ENCODE measurements at regions not wholly inside any gene's neighbourhood (a gene's known extent, or its start where the extent isn't known, plus 50 kb on each side); places are given as distances from the start of the nearest gene placed in this dataset.

DNA sequence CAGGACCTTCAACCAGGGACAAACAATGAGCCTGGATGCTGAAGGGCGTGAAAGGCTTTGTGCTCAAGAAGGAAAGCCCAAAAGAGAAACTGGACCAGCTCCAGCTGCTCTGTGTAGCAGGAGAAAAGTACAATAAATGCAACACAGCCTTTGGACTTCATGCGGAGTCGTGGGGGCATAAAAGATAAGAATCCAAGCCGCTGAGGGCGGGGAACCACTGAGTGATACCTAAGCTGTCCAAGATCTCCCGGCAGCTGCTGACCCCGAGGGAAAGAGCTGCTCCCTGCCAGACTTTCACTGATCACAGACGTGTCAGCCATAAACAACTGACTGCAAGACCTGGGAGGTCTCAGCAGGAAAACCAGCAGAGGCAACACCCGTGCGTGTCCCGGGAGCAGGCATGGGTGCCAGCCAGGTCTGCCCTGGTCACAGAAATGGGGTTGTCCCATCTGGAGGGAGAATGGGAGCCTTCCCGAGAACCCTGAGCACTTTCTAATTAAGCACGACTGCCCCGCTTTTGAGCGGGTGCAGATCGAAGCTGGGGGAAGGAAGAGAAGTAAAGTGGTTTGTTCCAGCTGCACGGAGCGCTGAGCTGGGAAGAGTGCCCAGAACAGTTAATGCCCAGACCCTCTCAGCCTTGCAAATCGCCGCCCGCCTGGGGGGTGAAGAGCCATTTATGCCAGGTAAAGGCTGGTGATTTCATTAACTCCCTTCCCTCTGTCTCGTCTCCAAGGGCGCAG is 68.3 kb upstream of the TARDBP start:
- TF ChIP-seq, protein P1, sequence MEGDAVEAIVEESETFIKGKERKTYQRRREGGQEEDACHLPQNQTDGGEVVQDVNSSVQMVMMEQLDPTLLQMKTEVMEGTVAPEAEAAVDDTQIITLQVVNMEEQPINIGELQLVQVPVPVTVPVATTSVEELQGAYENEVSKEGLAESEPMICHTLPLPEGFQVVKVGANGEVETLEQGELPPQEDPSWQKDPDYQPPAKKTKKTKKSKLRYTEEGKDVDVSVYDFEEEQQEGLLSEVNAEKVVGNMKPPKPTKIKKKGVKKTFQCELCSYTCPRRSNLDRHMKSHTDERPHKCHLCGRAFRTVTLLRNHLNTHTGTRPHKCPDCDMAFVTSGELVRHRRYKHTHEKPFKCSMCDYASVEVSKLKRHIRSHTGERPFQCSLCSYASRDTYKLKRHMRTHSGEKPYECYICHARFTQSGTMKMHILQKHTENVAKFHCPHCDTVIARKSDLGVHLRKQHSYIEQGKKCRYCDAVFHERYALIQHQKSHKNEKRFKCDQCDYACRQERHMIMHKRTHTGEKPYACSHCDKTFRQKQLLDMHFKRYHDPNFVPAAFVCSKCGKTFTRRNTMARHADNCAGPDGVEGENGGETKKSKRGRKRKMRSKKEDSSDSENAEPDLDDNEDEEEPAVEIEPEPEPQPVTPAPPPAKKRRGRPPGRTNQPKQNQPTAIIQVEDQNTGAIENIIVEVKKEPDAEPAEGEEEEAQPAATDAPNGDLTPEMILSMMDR (IDR thresholded peaks at IDR 0.05; ENCODE audit: poor library complexity, severe bottlenecking) = no peak
- TF ChIP-seq EZH2 (IDR thresholded peaks at IDR 0.05; ENCODE audit: borderline replicate concordance, insufficient read depth, low read length, poor library complexity, severe bottlenecking) = no peak
